ENCODE measurements at regions not wholly inside any gene's neighbourhood (a gene's known extent, or its start where the extent isn't known, plus 50 kb on each side); places are given as distances from the start of the nearest gene placed in this dataset.

DNA sequence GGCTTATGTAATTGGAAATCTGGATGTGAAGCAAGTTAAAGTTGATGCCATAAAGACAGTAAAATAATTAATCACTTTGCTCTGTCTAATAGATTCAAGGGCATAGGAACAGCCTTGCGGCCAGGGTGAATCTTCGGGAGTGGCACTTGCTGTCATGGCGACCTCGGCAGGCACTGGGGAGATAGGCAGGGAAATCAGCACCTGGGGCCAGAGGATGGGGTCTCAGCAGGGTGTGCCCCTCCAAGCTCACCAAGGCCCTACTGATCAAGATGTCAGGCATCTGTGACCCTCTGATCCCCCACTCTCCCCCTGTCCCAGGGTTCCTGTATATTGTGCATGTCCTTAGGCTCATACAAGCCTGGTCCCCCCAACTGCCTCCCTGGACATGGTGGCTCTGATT is 187.3 kb downstream of the MELK start:
- Histone ChIP-seq H3K9me3 (ENCODE audit: low read depth) (no peaks in the 10 kb centered on the region), H3K9ac (no peak overlapping the region), H3K36me3 (ENCODE audit: low read depth) (no peaks in the 10 kb centered on the region), H3K4me1 (ENCODE audit: insufficient read depth) (no peaks in the 10 kb centered on the region), H2AFZ (no peak overlapping the region), H3K4me2 (ENCODE audit: unreplicated experiment) (no peak overlapping the region), H3K27ac (no peak overlapping the region), H3K79me2 (ENCODE audit: insufficient read depth) (no peaks in the 10 kb centered on the region), H3K27me3 (replicated peaks; ENCODE audit: insufficient read depth) (peaks cover 13% of the 10 kb centered on the region), H3K9me2 (ENCODE audit: insufficient read depth) (no peaks in the 10 kb centered on the region), H3K4me3 (no peak overlapping the region), H4K20me1 (ENCODE audit: insufficient read depth) (no peaks in the 10 kb centered on the region), H3F3A (ENCODE audit: insufficient read depth) (no peaks in the 10 kb centered on the region)
- TF ChIP-seq EZH2 (IDR thresholded peaks at IDR 0.05; ENCODE audit: insufficient read depth, poor library complexity, severe bottlenecking) (no peak), EZH2phosphoT487 (IDR thresholded peaks at IDR 0.05; ENCODE audit: insufficient read depth, low read depth) (no peak)
- WGBS, 2 experiments (ENCODE audit: low coverage in 1 of 2, low lambda C conversion rate in 2 of 2, missing lambda C conversion rate in 2 of 2), result 58 to 60% methylated on average over 4 of the region's 4 CpGs
- DNase-seq, result no peak
- in situ Hi-C loops (cut with MboI), result no loop called here

GRCh38 chr9:36760667-36761420 is 188.1 kb downstream of the MELK start:
- Histone ChIP-seq H3K9ac (no peak overlapping the region), H3K27ac (no peak overlapping the region), H3K79me2 (ENCODE audit: insufficient read depth) (no peaks in the 10 kb centered on the region), H3K4me2 (ENCODE audit: unreplicated experiment) (no peak overlapping the region), H4K20me1 (ENCODE audit: insufficient read depth) (no peaks in the 10 kb centered on the region), H3K27me3 (replicated peaks; ENCODE audit: insufficient read depth) (peaks cover 13% of the 10 kb centered on the region; the same call in 1 of the 2 replicates), H3K9me3 (ENCODE audit: low read depth) (no peaks in the 10 kb centered on the region), H3K4me3 (no peak overlapping the region), H3K9me2 (ENCODE audit: insufficient read depth) (no peaks in the 10 kb centered on the region), H3K36me3 (ENCODE audit: low read depth) (no peaks in the 10 kb centered on the region), H3K4me1 (ENCODE audit: insufficient read depth) (no peaks in the 10 kb centered on the region), H3F3A (ENCODE audit: insufficient read depth) (no peaks in the 10 kb centered on the region), H2AFZ (no peak overlapping the region)
- no peak for DNase-seq
- 35 to 38% methylated on average over 14 of the region's 14 CpGs for WGBS, 2 experiments (ENCODE audit: low coverage in 1 of 2, low lambda C conversion rate in 2 of 2, missing lambda C conversion rate in 2 of 2)
- in situ Hi-C loops (cut with MboI), result no loop called here
- no peak for TF ChIP-seq EZH2phosphoT487 (IDR thresholded peaks at IDR 0.05; ENCODE audit: insufficient read depth, low read depth)
- TF ChIP-seq EZH2 (IDR thresholded peaks at IDR 0.05; ENCODE audit: insufficient read depth, poor library complexity, severe bottlenecking), result no peak

DNA sequence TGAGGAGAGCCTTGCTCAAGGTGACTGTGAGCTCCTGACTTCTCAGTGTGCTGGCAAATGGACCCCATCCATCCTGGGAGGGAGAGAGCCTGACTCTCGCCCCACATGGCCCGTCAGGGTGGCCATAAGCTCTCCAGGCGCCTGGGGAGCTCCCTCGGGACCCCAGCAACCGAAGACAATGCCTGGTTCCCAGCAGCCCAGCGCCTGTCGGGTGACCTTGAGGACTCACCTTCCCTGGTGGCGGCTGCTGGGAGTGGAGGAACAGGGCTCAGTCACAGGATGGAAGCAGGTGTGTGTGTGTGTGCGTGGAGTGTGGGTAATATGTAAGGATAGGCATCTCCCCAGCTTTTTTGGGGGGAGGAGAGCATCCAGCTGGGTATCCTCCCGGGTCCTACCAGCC is 190.3 kb downstream of the MELK start:
- Histone ChIP-seq H3K36me3 (ENCODE audit: low read depth) (no peaks in the 10 kb centered on the region), H3K4me2 (ENCODE audit: unreplicated experiment) (no peak overlapping the region), H3K79me2 (ENCODE audit: insufficient read depth) (no peaks in the 10 kb centered on the region), H3K4me1 (ENCODE audit: insufficient read depth) (no peaks in the 10 kb centered on the region), H3K9me3 (ENCODE audit: low read depth) (no peaks in the 10 kb centered on the region), H3F3A (ENCODE audit: insufficient read depth) (no peaks in the 10 kb centered on the region), H3K27me3 (replicated peaks; ENCODE audit: insufficient read depth) (peaks cover 10% of the 10 kb centered on the region; the same call in 1 of the 2 replicates), H3K4me3 (no peak overlapping the region), H3K9ac (no peak overlapping the region), H2AFZ (no peak overlapping the region), H4K20me1 (ENCODE audit: insufficient read depth) (no peaks in the 10 kb centered on the region), H3K9me2 (ENCODE audit: insufficient read depth) (no peaks in the 10 kb centered on the region), H3K27ac (no peak overlapping the region)
- in situ Hi-C loops (cut with MboI), result no loop called here
- TF ChIP-seq EZH2 (IDR thresholded peaks at IDR 0.05; ENCODE audit: insufficient read depth, poor library complexity, severe bottlenecking), result no peak
- TF ChIP-seq EZH2phosphoT487 (IDR thresholded peaks at IDR 0.05; ENCODE audit: insufficient read depth, low read depth), result no peak
- no peak for DNase-seq
- 45 to 55% methylated on average over 10 of the region's 10 CpGs for WGBS, 2 experiments (ENCODE audit: low coverage in 1 of 2, low lambda C conversion rate in 2 of 2, missing lambda C conversion rate in 2 of 2)

GRCh38 chr9:36763778-36764177 is 191.1 kb downstream of the MELK start:
- H3K4me1 ChIP-seq (ENCODE audit: insufficient read depth), result no peaks in the 10 kb centered on the region
- no peaks in the 10 kb centered on the region for H3F3A ChIP-seq (ENCODE audit: insufficient read depth)
- H4K20me1 ChIP-seq (ENCODE audit: insufficient read depth), result no peaks in the 10 kb centered on the region
- no peak for DNase-seq
- no peak overlapping the region for H3K9ac ChIP-seq
- H3K9me2 ChIP-seq (ENCODE audit: insufficient read depth), result no peaks in the 10 kb centered on the region
- H3K27ac ChIP-seq, result no peak overlapping the region
- 80 to 89% methylated on average over 4 of the region's 4 CpGs for WGBS, 2 experiments (ENCODE audit: low coverage in 1 of 2, low lambda C conversion rate in 2 of 2, missing lambda C conversion rate in 2 of 2)
- no peak overlapping the region for H3K4me2 ChIP-seq (ENCODE audit: unreplicated experiment)
- H3K9me3 ChIP-seq (ENCODE audit: low read depth), result no peaks in the 10 kb centered on the region
- in situ Hi-C loops (cut with MboI), result no loop called here
- H2AFZ ChIP-seq, result no peak overlapping the region
- TF ChIP-seq EZH2phosphoT487 (IDR thresholded peaks at IDR 0.05; ENCODE audit: insufficient read depth, low read depth), result no peak
- no peaks in the 10 kb centered on the region for H3K36me3 ChIP-seq (ENCODE audit: low read depth)
- peaks cover 10% of the 10 kb centered on the region for H3K27me3 ChIP-seq (replicated peaks; ENCODE audit: insufficient read depth)
- H3K79me2 ChIP-seq (ENCODE audit: insufficient read depth), result no peaks in the 10 kb centered on the region
- H3K4me3 ChIP-seq, result no peak overlapping the region
